SU-DHL-6 (cell line): ENCODE measurements at regions not wholly inside any gene's neighbourhood (a gene's known extent, or its start where the extent isn't known, plus 50 kb on each side); places are given as distances from the start of the nearest gene placed in this dataset.

ENCODE experiments used
- CTCF ChIP-seq: fragments of 200-600 bp; sonication (generic); IDR thresholded peaks from one replicate; pipeline ENCODE4 v1.5.1; 2017; ENCODE audit warnings: antibody characterized with exemption, mild to moderate bottlenecking, low read length, moderate library complexity; ENCODE audit not compliant: insufficient read depth, poor library complexity, severe bottlenecking
- EZH2phosphoT487 ChIP-seq: fragments of 200-600 bp; sonication (generic), shearing (Covaris generic); conservative IDR thresholded peaks from 2 replicates; pipeline ENCODE4 v1.6.1; 2018; ENCODE audit warnings: mild to moderate bottlenecking, antibody characterized with exemption, low read length, moderate library complexity, mixed read lengths

DNA sequence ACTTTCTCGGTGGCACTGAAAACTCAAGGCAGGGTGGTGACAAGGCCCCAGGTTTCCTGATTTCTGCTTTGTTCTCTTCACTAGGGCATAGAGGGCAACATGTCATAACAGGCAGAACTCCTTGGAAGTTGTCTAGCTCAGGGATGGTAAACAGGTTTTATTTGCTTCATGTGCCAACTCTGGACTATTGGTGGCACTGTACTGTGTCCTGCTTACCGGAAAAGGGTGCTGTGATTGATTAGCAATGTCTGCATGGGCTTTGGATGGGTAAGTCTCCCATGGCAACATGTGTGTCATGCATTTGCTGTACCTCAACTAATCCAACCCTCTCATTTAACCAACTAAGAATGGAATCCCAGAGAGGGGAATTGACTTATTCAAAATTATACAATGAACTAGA lies 70.7 kb upstream of the USP24 start:
- TF ChIP-seq CTCF = no peak
- TF ChIP-seq EZH2phosphoT487 = no peak
